GM19035 (cell line): ENCODE measurements at regions not wholly inside any gene's neighbourhood (a gene's known extent, or its start where the extent isn't known, plus 50 kb on each side); places are given as distances from the start of the nearest gene placed in this dataset.
A peak's percentile ranks its signal among the peaks of the same experiment; 100 is the strongest.

Experiments
- ATAC-seq: cut with Tn5 transposase; IDR thresholded peaks from one replicate; pipeline ENCODE4 v1.9.1; 2021; ENCODE audit not compliant: unreplicated experiment

GRCh38 chr4:129167640-129168260 lies 71.8 kb downstream of the C4orf33 start:
- ATAC-seq: no peak

- no peak for ATAC-seq
These were observed 76.2 kb downstream of the C4orf33 start for GRCh38 chr4:129172181-129172580.

GRCh38 chr4:129176864-129177263 lies 80.9 kb downstream of the C4orf33 start:
- ATAC-seq: peak; percentile 70

GRCh38 chr4:129179276-129179675 lies 83.3 kb downstream of the C4orf33 start:
- no peak for ATAC-seq

DNA sequence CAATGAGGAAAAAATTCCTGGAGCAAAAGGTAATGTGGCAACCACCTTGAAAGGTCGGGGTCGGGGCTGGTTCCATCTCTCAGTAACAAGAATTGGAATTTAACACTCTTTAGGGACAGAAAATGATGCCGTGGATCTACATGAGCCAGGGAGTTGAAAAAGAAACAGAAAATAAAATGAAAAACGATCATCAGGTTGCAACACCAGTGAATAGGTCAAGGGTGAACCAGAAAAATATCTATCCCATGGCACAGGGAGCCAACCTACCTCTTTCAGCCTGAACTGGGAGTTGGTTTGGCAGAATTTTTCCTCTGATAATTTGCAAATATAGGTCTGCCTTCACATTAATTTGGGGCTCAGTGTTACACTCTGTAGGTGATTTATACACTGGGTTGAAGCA lies 93.7 kb downstream of the C4orf33 start:
- no peak for ATAC-seq

- ATAC-seq: no peak
These were observed 97.6 kb downstream of the C4orf33 start for GRCh38 chr4:129193357-129194100.

GRCh38 chr4:129208481-129208880 lies 112.5 kb downstream of the C4orf33 start:
- ATAC-seq: no peak

- no peak for ATAC-seq
These were observed 117.7 kb downstream of the C4orf33 start for GRCh38 chr4:129213692-129214091.

- no peak for ATAC-seq
These were observed 122.4 kb downstream of the C4orf33 start for GRCh38 chr4:129218360-129218759.

DNA sequence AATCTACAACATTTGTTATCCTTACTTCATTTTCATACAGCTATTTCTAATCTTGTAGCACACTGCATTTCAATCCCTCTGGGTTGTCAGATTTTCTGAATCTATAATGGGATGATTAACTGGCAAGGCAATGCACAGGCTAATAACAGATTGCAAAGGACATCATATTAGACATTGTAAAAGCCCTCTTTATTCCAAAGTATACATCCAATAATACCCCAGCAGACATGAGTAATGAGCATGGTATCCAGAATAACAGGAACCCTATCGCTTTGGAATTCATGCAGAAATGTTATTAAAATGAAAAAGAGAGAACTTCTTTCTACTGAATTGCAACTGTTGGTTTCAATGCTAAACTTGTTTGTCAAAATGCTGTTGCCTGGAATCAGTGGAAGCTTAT lies 122.9 kb downstream of the C4orf33 start:
- ATAC-seq: no peak

DNA sequence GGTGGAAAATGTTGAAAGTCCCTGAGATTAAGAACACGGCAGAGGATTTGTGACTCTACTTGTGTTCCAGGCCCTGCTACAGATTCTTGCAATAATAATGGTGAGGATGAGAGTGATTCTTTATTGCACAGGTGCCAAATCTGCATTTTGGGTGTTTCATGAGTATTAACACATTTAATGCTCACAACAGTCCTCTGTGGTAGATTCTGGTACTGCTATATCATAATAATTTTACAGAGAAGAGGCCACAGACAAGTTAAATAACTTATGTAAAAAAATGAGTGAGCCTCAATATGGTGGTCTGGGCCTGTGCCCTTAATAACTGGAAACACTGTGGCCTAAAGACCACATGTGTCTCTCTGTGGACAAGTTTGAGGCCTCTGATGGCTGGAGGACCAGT lies 124.3 kb downstream of the C4orf33 start:
- ATAC-seq: no peak

DNA sequence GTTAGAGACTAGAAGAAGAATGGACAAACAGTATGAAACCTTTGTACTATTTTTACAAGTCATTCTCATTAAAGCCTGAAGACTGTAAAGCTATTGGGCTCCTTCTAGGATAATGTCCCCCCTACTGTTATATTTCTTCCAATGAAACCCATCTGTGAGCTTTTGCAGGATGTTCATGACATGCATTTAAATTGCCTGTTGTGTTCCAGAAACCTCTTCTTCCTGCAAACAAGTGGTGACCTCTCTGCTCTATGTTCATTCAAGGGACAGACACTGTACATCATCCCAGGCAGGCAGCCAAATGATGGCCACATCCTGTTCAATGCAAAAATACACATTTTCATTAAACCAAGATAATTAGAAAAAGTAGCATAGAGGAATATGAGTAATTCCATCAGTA lies 128.0 kb downstream of the C4orf33 start:
- no peak for ATAC-seq

GRCh38 chr4:129230846-129231245 lies 134.9 kb downstream of the C4orf33 start:
- no peak for ATAC-seq

GRCh38 chr4:129231945-129232588 lies 136.1 kb downstream of the C4orf33 start:
- ATAC-seq: no peak

GRCh38 chr4:129232589-129233337 lies 136.8 kb downstream of the C4orf33 start:
- ATAC-seq: no peak

DNA sequence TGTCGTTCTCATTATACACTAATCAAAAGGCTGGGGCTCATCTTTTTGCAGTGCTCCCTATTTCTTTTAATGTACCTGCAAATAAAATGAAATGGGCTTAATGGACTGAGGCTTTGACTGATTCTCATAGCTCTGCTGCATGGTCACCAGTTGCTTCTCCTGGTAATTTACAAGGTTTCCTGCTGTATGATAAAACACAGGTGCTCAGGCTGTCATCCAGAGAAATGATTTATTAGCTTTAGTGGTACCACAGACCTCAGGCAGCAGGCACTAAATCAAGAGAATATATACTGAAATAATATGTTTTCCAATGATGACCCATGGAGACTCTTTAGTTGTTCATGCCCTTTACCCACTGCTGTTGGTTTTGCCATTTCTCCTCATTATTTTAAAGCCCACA lies 137.7 kb downstream of the C4orf33 start:
- ATAC-seq: no peak

- no peak for ATAC-seq
These were observed 140.4 kb downstream of the C4orf33 start for GRCh38 chr4:129236351-129236750.

GRCh38 chr4:129239088-129239487 lies 143.1 kb downstream of the C4orf33 start:
- no peak for ATAC-seq

DNA sequence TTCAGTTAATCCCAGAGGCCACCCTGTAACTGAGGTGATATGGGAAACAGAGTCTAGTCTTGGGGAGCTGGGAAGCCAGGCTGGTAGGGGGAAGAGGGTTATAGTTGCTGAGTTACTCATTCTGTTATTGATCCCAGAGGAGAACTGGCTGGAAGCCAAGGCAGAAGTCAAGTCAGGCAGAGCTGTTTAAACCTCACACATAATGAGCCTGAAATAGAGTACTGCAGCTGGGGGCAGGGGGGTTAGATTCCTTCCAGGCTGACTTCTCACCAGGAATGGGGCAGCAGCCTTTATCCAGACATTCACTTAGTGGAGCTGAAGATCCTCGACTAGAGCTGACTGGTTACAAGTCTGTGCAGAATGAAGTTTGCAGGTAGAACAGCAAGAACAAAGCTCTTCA lies 144.9 kb downstream of the C4orf33 start:
- no peak for ATAC-seq

- no peak for ATAC-seq
These were observed 150.2 kb downstream of the C4orf33 start for GRCh38 chr4:129246145-129246544.

DNA sequence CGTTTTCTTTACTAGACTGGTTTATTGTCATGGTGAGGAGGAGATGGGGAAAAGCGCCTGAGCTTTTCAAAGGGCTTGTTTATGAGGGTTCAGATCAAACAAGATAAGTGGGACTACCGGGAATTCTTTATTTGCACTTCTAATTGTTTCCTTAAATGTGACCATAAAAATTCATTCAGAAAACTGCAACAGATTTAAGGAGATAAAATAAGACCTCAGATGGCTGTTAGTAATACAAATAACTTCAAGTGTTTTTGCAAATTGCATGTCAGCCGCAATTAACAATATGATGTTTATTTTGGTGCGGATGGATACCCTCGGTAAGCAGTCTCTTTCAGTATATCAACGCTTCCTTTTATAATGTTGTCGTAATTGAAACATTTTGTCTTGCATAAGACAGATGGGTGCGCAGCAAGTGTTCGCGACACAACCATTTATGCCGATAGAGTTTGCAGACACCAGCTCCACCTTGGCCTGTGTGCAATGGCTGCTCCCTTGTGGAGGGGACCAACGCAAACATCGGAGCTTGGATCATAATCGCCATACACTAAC lies 151.0 kb downstream of the C4orf33 start:
- no peak for ATAC-seq
